ENCODE measurements at regions not wholly inside any gene's neighbourhood (a gene's known extent, or its start where the extent isn't known, plus 50 kb on each side); places are given as distances from the start of the nearest gene placed in this dataset.

- TF ChIP-seq EZH2 (IDR thresholded peaks at IDR 0.05; ENCODE audit: borderline replicate concordance, insufficient read depth, low read length, poor library complexity, severe bottlenecking) (no peak), CTCF (IDR thresholded peaks at IDR 0.05; ENCODE audit: poor library complexity, severe bottlenecking) (no peak), POLR2AphosphoS5 (IDR thresholded peaks at IDR 0.05) (no peak), EP300 (conservative IDR thresholded peaks at IDR 0.05; ENCODE audit: poor library complexity, severe bottlenecking) (no peak), REST (IDR thresholded peaks at IDR 0.05; ENCODE audit: borderline replicate concordance) (no peak), TAF1 (IDR thresholded peaks at IDR 0.05; ENCODE audit: low read depth) (no peak), SMC3 (conservative IDR thresholded peaks at IDR 0.05; ENCODE audit: poor library complexity) (no peak), MXI1 (conservative IDR thresholded peaks at IDR 0.05; ENCODE audit: poor library complexity, severe bottlenecking) (no peak)
Observed at GRCh38 chr9:89956907-89957306, 352.1 kb downstream of the GADD45G start.
